ENCODE measurements at regions not wholly inside any gene's neighbourhood (a gene's known extent, or its start where the extent isn't known, plus 50 kb on each side); places are given as distances from the start of the nearest gene placed in this dataset.
A peak's percentile ranks its signal among the peaks of the same experiment; 100 is the strongest.

DNA sequence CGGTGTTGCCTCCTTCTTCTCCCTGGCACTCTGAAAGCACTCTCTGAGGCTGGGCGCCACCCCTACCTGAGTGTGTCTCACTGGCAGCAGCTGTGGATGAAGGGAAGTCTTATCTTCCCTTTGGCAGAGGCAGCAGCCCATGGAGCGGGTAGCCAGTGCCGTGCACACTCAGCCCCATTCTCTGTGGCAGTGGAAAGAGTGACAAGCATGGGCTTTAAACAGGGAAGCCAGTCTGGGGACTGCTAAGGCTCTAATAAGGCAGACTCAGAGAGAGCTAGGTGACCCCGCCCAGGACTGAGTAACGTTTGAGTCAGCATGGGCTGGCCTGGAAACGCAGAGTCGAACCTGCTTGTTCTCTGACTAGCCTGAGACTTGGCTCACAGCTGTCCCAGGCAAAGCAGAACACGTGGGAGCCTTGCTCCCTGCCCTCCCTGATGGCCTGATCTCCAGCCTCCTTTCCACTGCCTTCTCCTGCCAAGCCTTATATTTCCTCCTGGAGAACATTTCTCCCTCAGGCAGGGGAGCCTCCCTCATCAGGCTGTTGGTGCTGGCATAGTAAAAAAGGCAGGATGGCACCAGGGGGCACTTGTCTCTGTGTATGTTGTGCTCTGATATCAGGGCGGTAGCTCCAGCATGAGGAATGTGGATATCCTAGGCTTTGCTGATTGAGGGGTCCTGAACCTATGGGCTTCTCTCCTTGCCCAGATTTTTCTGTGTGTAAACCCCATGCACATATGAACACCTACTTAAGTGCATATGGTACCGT lies 93.9 kb upstream of the LGALSL start:
- Mint-ChIP-seq H3K4me1 (ENCODE audit: unreplicated experiment) (peaks cover 27% of the 10 kb centered on the region), H3K4me3 (no peak overlapping the region), H3K9me3 (no peaks in the 10 kb centered on the region), H3K36me3 (no peaks in the 10 kb centered on the region), H3K27ac (peak overlapping the region; percentile 97), H3K27me3 (peaks cover 8% of the 10 kb centered on the region)
- no peak for DNase-seq (ENCODE audit: extremely low spot score, unreplicated experiment)
- TF ChIP-seq, protein P1, sequence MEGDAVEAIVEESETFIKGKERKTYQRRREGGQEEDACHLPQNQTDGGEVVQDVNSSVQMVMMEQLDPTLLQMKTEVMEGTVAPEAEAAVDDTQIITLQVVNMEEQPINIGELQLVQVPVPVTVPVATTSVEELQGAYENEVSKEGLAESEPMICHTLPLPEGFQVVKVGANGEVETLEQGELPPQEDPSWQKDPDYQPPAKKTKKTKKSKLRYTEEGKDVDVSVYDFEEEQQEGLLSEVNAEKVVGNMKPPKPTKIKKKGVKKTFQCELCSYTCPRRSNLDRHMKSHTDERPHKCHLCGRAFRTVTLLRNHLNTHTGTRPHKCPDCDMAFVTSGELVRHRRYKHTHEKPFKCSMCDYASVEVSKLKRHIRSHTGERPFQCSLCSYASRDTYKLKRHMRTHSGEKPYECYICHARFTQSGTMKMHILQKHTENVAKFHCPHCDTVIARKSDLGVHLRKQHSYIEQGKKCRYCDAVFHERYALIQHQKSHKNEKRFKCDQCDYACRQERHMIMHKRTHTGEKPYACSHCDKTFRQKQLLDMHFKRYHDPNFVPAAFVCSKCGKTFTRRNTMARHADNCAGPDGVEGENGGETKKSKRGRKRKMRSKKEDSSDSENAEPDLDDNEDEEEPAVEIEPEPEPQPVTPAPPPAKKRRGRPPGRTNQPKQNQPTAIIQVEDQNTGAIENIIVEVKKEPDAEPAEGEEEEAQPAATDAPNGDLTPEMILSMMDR (conservative IDR thresholded peaks at IDR 0.05): no peak

DNA sequence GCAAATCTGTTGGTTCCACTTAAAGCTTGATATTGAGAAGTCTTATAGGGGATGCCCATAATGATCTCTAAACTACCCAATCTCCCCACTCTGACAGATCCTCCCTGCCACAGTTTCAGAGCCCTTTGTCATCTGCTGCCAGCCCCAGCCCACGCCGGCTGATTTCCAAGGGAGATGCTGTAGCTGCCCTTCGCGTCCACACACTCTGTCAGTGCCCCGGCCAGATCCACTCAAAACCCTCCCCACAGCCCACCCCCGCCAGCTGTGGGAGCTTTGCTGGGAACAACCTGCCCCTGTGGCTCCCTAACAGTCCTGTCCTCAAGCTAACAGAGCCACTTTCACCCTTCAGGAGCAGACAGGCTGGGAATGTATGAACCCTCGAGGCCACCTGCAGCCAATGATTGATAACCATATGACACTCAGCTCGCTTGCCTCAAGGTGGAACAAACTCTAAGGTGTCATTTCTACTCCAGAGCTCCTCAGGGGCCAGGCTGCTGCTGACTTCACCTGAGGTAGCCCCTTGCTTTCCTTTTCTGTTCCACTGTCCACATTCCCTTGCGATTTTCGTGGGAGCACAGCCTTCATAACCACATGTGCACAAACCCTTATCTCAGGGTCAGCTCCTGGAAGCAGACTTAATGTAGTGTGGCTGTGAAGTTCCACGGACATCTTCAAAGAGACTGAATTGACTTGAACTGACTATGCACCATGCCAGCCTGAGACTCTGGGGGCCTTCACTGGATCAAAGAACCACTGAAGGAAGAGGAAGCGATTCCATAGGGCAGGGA lies 92.6 kb upstream of the LGALSL start:
- H3K36me3 Mint-ChIP-seq: no peaks in the 10 kb centered on the region
- peak overlapping the region; percentile 90 for H3K27ac Mint-ChIP-seq
- TF ChIP-seq, protein P1 (conservative IDR thresholded peaks at IDR 0.05): no peak
- no peak for DNase-seq (ENCODE audit: extremely low spot score, unreplicated experiment)
- H3K4me1 Mint-ChIP-seq (ENCODE audit: unreplicated experiment): peaks cover 23% of the 10 kb centered on the region
- no peak overlapping the region for H3K4me3 Mint-ChIP-seq
- H3K27me3 Mint-ChIP-seq: peaks cover 8% of the 10 kb centered on the region
- no peaks in the 10 kb centered on the region for H3K9me3 Mint-ChIP-seq

- H3K27ac Mint-ChIP-seq: peak overlapping the region; percentile 90
- no peaks in the 10 kb centered on the region for H3K27me3 Mint-ChIP-seq
- no peaks in the 10 kb centered on the region for H3K36me3 Mint-ChIP-seq
- no peak for DNase-seq (ENCODE audit: extremely low spot score, unreplicated experiment)
- H3K9me3 Mint-ChIP-seq: no peaks in the 10 kb centered on the region
- H3K4me1 Mint-ChIP-seq (ENCODE audit: unreplicated experiment): peaks cover 13% of the 10 kb centered on the region
- TF ChIP-seq, protein P1 (conservative IDR thresholded peaks at IDR 0.05): no peak
- peak overlapping the region; percentile 42 for H3K4me3 Mint-ChIP-seq
Measured at GRCh38 chr2:64362562-64363026, 91.4 kb upstream of the LGALSL start.

GRCh38 chr2:64363140-64363539 lies 90.8 kb upstream of the LGALSL start:
- Mint-ChIP-seq H3K4me3 (no peak overlapping the region), H3K27me3 (no peaks in the 10 kb centered on the region), H3K9me3 (no peaks in the 10 kb centered on the region), H3K4me1 (ENCODE audit: unreplicated experiment) (peaks cover 18% of the 10 kb centered on the region), H3K36me3 (no peaks in the 10 kb centered on the region), H3K27ac (peak overlapping the region; percentile 90)
- DNase-seq (ENCODE audit: extremely low spot score, unreplicated experiment): no peak
- TF ChIP-seq, protein P1 (conservative IDR thresholded peaks at IDR 0.05): no peak

- no peaks in the 10 kb centered on the region for H3K27me3 Mint-ChIP-seq
- H3K4me1 Mint-ChIP-seq (ENCODE audit: unreplicated experiment): peaks cover 19% of the 10 kb centered on the region
- peak overlapping the region; percentile 90 for H3K27ac Mint-ChIP-seq
- TF ChIP-seq, protein P1 (conservative IDR thresholded peaks at IDR 0.05): no peak
- no peak overlapping the region for H3K4me3 Mint-ChIP-seq
- no peak for DNase-seq (ENCODE audit: extremely low spot score, unreplicated experiment)
- H3K36me3 Mint-ChIP-seq: no peaks in the 10 kb centered on the region
- H3K9me3 Mint-ChIP-seq: no peaks in the 10 kb centered on the region
Measured at GRCh38 chr2:64363848-64364247, 90.1 kb upstream of the LGALSL start.

Data from type B pancreatic cell (in vitro differentiated cells).